Aorta (tissue), 5 donors: ENCODE measurements at regions not wholly inside any gene's neighbourhood (a gene's known extent, or its start where the extent isn't known, plus 50 kb on each side); places are given as distances from the start of the nearest gene placed in this dataset.

Source experiments
- ATAC-seq: fragments of 200-7000 bp; cut with Tn5 transposase; one replicate; pipeline ENCODE4 v1.9.1; 2022; ENCODE audit warnings: moderate library complexity; ENCODE audit not compliant: low FRiP score
- DNase-seq, 2 donors: peaks; one replicate each; pipeline ENCODE4 v3.0.0-alpha.2; 2020
- H3K27ac ChIP-seq, 2 donors: one replicate each; pipeline ENCODE4 v1.5.1; 2013; ENCODE audit warnings: low read length in 2 of 2, mild to moderate bottlenecking in 2 of 2, moderate library complexity in 2 of 2, control low read depth in 1 of 2, inconsistent platforms in 1 of 2, low read depth in 1 of 2
- H3K27me3 ChIP-seq, 2 donors: one replicate each; pipeline ENCODE4 v1.6.1; 2013; ENCODE audit warnings: control low read depth in 1 of 2, low read length in 1 of 2, mild to moderate bottlenecking in 1 of 2, moderate library complexity in 1 of 2; ENCODE audit not compliant: insufficient read depth in 2 of 2, control insufficient read depth in 1 of 2
- H3K36me3 ChIP-seq, 2 donors: one replicate each; pipeline ENCODE4 v1.6.1; 2013; ENCODE audit warnings: control low read depth in 1 of 2, low read length in 1 of 2, mild to moderate bottlenecking in 1 of 2; ENCODE audit not compliant: insufficient read depth in 2 of 2, control insufficient read depth in 1 of 2
- H3K4me1 ChIP-seq, 2 donors: one replicate each; pipeline ENCODE4 v1.6.1; 2013; ENCODE audit warnings: low read length in 2 of 2, control low read depth in 1 of 2, mild to moderate bottlenecking in 1 of 2, moderate library complexity in 1 of 2; ENCODE audit not compliant: insufficient read depth in 2 of 2, control insufficient read depth in 1 of 2
- H3K4me3 ChIP-seq, 2 donors: one replicate each; pipeline ENCODE4 v1.5.1; 2013; ENCODE audit warnings: low read length in 2 of 2, control low read depth in 1 of 2, mild to moderate bottlenecking in 1 of 2
- H3K9me3 ChIP-seq: one replicate; pipeline ENCODE4 v1.6.1; 2013; ENCODE audit warnings: mild to moderate bottlenecking, low read length; ENCODE audit not compliant: control insufficient read depth
- WGBS, 2 donors: extraction: QIAGEN DNeasy Blood & Tissue Kit; methylation state at CpG; one replicate each; pipeline ENCODE4 v1.1.7; 2013; 5-methylcytosine and 5-hydroxymethylcytosine counted together
- intact Hi-C, 2 donors: fragments of 100-400 bp; cut with DNase I; formaldehyde crosslinking; loops; one replicate each; pipeline versions ENCODE4 v1.14.2 to v1.15.0; 2022
- donor health status: healthy with polysubstance abuse.
- donor health status: Bipolar disorder and iron deficiency.
- donor health status: DM: no; HTN: no; CAD: no.
- donor health status: DM: no; HTN: no; CAD: no.
- donor health status: DM: yes; HTN: yes; CAD: no.

DNA sequence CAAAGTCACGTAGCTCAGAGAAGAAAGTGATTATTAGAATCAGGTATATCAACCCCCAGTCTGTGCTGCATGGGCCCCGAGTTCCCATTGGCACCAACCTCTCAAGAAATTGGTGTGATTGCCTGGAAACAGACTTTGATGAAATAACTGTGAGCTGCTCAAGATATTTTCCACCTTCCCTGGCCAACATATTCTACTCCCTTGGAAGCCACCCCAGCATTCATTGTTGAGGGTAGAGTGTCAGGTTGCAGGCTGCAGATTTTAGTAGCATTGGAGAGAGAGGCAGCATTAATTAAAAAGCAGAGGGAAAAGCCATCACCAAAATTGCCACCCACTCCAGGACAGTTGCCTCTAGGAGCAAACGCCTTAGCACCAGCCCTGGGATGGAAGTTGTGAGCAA lies 154.2 kb upstream of the TNPO1 start:
- Histone ChIP-seq H3K4me3 (no peak overlapping the region), H3K27me3 (no peaks in the 10 kb centered on the region), H3K36me3 (no peaks in the 10 kb centered on the region), H3K4me1 (no peaks in the 10 kb centered on the region), H3K9me3 (no peaks in the 10 kb centered on the region), H3K27ac (no peak overlapping the region)
- no peak for ATAC-seq
- intact Hi-C loops, result no loop called here
- 51 to 61% methylated on average over 3 of the region's 3 CpGs for WGBS, 2 donors
- DNase-seq, result no peak

DNA sequence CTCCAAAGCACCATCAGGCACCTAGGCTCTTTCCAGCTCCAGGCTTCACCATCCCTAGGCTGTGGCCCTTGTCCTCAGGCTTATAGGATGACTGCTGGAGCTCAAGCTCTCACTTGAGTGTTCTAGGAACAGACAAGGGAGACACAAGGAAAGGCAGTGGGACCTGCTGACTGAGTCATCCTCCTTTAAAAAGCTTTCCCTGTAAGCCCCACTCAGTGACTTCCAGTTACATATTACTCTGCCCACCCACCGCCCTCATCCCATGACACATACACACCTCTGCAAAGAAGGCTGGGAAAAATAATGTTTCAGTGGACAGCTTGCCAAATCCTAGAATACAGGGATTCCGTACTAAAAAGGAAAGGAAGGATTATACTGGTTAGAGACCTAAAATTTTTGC lies 154.2 kb upstream of the ZNF366 start:
- 74 to 87% methylated on average over 2 of the region's 2 CpGs for WGBS, 2 donors

DNA sequence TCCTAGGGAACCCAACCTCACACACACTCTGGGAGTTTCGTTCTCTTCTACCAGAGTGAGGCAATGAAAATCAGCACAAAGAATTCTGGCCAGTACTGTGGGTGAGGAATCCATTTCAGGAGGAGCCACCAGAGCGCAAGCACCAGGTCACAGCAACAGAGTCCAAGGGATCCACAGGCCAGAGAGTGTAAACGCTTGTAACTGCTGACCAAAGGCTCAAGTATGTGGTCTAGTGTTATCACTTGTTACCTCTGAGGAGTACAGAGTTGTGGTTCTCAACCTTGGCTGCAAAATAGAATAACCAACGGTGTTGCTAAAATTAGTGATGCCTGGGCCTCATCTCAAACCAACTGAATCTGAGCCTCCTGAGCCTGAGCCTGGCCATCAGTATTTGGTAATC lies 152.5 kb upstream of the ZNF366 start:
- DNase-seq, result no peak
- ATAC-seq, result no peak
- Histone ChIP-seq H3K27me3 (no peaks in the 10 kb centered on the region), H3K36me3 (no peaks in the 10 kb centered on the region), H3K27ac (no peak overlapping the region), H3K4me1 (no peaks in the 10 kb centered on the region), H3K4me3 (no peak overlapping the region), H3K9me3 (no peaks in the 10 kb centered on the region)
- intact Hi-C loops, result no loop called here
- 94% methylated on average over 4 of the region's 4 CpGs for WGBS, 2 donors

More for the DNA sequence above, 154.2 kb upstream of the ZNF366 start:
- Histone ChIP-seq H3K4me3 (no peak overlapping the region), H3K4me1 (no peaks in the 10 kb centered on the region), H3K36me3 (no peaks in the 10 kb centered on the region), H3K27ac (no peak overlapping the region), H3K9me3 (no peaks in the 10 kb centered on the region), H3K27me3 (no peaks in the 10 kb centered on the region)
- DNase-seq (no peak), ATAC-seq (no peak)
- intact Hi-C loops, result no loop called here

DNA sequence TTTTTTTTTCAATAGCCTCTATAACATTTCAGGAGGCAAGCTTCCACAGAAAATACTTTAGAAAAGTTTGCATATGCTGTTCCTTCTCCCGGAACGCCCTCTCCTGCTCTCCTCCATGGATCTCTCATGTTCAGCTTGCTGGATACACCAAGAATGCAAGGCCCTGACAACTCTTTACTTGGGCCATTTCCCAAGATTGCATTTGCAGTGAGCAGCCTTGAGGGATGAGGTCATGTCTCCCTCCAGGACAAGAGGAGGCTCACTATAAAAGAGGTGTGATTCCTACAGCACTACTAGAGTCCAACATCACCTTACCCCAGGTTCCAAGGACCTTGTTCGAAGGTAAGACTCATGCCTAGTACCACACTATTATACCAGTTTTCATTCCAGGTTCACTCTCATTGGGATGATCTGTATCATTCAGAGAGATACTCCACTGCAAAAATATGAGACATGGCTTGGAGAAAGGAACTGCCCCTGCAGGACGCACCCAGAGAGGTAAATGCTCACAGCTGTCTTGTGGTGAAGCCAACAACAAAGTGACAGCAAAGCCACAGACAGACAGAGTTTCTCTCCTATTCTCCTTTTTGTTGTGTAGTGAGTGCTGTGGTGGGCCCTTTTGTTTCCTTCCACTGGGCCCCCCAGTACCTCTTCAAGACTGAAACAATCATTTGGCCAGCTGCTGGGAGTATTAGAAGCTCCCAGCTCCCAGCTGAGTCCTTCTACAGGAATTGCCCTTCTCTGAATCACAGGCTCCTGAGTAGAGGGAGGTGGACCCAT lies 151.7 kb upstream of the ZNF366 start:
- ATAC-seq, result no peak
- no peaks in the 10 kb centered on the region for H3K4me1 ChIP-seq
- intact Hi-C loops, result no loop called here
- no peak overlapping the region for H3K27ac ChIP-seq
- WGBS, 2 donors, result 93 to 96% methylated on average over 4 of the region's 4 CpGs
- H3K27me3 ChIP-seq, result no peaks in the 10 kb centered on the region
- no peaks in the 10 kb centered on the region for H3K9me3 ChIP-seq
- DNase-seq, result no peak
- H3K36me3 ChIP-seq, result no peaks in the 10 kb centered on the region
- no peak overlapping the region for H3K4me3 ChIP-seq

DNA sequence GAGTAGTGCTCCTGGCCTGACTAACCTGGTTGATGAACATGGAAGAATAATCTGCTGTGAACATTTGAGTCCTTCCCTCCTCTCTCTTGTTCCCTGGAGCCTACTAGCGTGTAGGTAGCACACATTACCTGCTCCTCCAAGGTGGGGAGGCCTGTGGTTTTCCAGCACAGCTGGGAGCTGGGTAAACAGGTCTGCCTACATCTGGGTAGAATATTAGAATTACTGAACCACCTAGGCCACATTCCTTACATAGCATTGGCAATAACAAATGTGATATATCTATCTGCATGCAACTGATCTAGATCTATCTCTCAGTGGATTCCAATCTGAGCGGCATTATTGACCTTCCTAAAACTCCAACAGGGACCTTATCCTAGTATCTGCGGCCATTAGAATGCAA lies 151.0 kb upstream of the ZNF366 start:
- no peaks in the 10 kb centered on the region for H3K9me3 ChIP-seq
- DNase-seq (no peak), ATAC-seq (no peak)
- no peaks in the 10 kb centered on the region for H3K36me3 ChIP-seq
- H3K27me3 ChIP-seq, result no peaks in the 10 kb centered on the region
- no peak overlapping the region for H3K4me3 ChIP-seq
- H3K4me1 ChIP-seq, result no peaks in the 10 kb centered on the region
- intact Hi-C loops, result no loop called here
- 95 to 99% methylated on average over 3 of the region's 3 CpGs for WGBS, 2 donors
- no peak overlapping the region for H3K27ac ChIP-seq

DNA sequence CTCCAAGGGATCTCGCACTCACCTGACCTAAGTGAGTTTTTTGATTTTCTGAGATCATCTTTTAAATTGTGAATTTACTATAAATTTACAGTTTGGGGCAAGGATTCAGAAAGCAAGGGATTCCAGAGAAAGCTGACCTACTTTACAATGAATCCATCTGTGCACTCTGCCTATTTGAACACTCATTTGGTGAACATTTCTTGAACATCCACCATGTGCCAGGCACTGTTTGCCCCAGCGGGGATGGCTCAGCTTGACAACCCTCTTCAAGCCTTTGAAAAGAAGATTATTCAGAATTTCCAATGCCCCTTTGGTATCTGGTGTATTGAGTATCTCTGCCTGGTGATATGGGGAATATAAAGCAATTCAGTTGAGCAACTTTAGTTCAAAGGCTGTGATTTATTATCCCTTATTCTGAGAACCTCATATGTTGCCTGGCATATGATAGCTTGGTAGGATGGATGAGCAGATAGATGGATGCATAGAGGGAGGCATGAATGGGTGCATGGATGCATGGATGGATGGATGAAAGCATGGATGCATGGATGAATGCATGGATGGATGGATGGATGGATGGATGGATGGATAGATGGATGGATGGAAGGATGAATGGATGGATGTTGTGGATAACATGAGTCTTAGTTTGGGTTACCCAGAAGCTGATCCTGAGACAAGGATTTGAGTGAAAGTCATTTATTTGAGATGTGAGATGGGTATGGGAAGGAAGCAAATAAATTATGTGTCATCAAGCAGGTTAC lies 149.7 kb upstream of the ZNF366 start:
- H3K36me3 ChIP-seq, result no peaks in the 10 kb centered on the region
- DNase-seq (no peak), ATAC-seq (no peak)
- H3K27me3 ChIP-seq, result no peaks in the 10 kb centered on the region
- H3K27ac ChIP-seq, result no peak overlapping the region
- H3K4me1 ChIP-seq, result no peaks in the 10 kb centered on the region
- H3K4me3 ChIP-seq, result no peak overlapping the region
- no peaks in the 10 kb centered on the region for H3K9me3 ChIP-seq
- intact Hi-C loops, result no loop called here
- WGBS, 2 donors, result 93 to 95% methylated on average over 2 of the region's 2 CpGs

DNA sequence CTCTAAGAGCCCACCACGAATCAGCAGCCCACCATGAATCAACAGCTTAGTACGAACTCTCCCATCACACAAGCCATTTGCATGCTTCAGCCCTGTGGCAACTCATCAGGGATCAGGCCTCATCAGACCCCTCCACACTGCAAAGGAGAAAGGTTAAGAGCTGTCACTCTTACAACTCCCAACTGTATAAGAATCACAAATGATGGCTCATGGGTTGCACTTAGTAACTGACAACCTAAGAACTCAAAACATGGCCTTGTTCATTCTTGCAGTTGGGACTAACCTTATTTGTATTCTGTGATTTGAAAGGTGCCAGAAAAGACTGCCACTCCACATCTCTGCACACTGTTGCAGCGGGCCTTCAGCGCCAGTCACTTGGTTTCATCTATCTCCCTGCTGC lies 149.1 kb upstream of the ZNF366 start:
- ATAC-seq (no peak), DNase-seq (no peak)
- no peaks in the 10 kb centered on the region for H3K27me3 ChIP-seq
- 94 to 95% methylated on average over 4 of the region's 4 CpGs for WGBS, 2 donors
- H3K36me3 ChIP-seq, result no peaks in the 10 kb centered on the region
- H3K9me3 ChIP-seq, result no peaks in the 10 kb centered on the region
- intact Hi-C loops, result no loop called here
- no peak overlapping the region for H3K4me3 ChIP-seq
- H3K27ac ChIP-seq, result no peak overlapping the region
- H3K4me1 ChIP-seq, result no peaks in the 10 kb centered on the region

DNA sequence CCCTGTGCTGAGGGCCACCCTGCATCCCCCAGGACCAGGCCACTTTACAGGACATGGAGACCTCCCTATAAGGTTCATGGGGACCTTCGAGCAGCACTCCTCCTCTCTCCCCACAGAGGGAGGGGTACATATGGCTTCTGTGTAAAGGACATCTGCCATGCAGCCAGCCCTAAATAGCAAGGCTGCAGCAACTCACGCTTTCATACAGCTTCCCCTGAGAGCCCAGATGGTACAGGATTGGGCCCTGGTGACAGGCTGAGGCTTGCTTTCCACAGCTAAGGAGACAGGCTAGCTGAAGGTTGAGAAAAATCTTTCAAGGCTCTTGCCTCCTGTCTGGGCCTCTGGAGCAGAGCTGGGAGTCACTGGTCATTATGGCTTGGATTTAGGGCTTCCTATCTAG lies 147.0 kb upstream of the ZNF366 start:
- Histone ChIP-seq H3K4me1 (no peaks in the 10 kb centered on the region), H3K4me3 (no peak overlapping the region), H3K27me3 (no peaks in the 10 kb centered on the region), H3K9me3 (no peaks in the 10 kb centered on the region), H3K36me3 (no peaks in the 10 kb centered on the region), H3K27ac (no peak overlapping the region)
- 94 to 97% methylated on average over 2 of the region's 2 CpGs for WGBS, 2 donors
- intact Hi-C loops, result no loop called here
- no peak for ATAC-seq
- no peak for DNase-seq

DNA sequence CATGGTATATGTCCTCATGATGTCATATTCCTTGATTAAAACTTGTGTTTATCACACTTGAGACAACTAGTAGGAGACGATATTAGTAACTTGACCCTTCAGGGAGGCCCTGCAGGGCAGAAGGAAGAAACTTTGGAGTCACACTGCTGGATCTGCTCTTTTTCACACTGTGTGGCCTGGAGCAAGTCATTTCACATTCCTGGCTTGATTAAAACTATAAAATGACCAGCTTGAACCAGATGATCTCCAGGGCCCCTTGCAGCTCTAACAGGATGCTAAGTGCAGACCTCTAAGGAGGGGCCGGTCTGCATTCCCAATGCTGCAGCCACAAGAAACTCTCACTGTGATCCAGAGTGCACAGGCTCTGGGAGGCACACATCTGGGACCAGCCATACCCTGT lies 146.4 kb upstream of the ZNF366 start:
- H3K4me3 ChIP-seq, result no peak overlapping the region
- no peaks in the 10 kb centered on the region for H3K4me1 ChIP-seq
- H3K27me3 ChIP-seq, result no peaks in the 10 kb centered on the region
- no peaks in the 10 kb centered on the region for H3K36me3 ChIP-seq
- WGBS, 2 donors, result 83 to 88% methylated on average over 2 of the region's 2 CpGs
- no peak for DNase-seq
- H3K9me3 ChIP-seq, result no peaks in the 10 kb centered on the region
- no peak overlapping the region for H3K27ac ChIP-seq
- no peak for ATAC-seq
- intact Hi-C loops, result no loop called here
